Femur (tissue), 1 donor: ENCODE measurements at regions not wholly inside any gene's neighbourhood (a gene's known extent, or its start where the extent isn't known, plus 50 kb on each side); places are given as distances from the start of the nearest gene placed in this dataset.
"Not testable (repeated sequence)": the region's sequence is repeated elsewhere in the genome, so short reads cannot be mapped to it uniquely, and the experiment has no call there.

Source experiments
- DNase-seq: peaks from one replicate; pipeline ENCODE4 v3.0.0-alpha.2; 2017

DNA sequence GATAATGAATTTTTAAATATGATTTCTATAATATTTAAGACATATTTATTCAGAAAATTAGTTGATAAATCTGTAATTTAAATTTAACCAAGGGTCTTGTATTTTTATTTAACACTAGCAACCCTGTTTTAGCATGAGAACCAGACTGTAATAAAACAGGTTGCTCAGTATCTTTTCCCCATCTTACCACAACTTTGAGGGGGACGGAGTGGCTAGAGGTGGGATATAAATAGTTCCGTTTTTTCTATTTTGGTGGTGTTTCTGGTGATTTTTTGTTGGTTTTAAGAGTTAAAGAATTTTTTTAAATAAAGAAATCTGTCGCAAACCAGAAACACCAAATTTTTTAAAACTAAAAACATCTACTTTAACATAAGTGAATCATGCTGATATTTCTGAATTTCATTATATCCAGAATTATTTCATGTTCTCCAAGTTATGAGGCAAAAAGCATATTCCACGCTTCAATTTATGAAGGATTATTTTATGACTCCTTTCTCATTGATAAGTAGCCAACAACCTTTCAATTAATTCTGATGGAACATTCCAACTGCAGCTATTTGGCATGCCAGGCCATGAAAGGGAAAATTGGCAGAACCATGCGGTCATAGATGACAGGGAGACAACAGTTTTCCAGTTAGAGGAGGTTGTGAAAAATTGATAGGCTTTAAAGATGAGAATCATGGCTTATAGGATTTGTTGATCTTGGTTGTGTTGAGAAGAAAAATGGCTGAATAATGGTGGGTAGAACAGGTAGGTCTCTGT, 151.9 kb upstream of the CARMIL1 start:
- no peak for DNase-seq

DNA sequence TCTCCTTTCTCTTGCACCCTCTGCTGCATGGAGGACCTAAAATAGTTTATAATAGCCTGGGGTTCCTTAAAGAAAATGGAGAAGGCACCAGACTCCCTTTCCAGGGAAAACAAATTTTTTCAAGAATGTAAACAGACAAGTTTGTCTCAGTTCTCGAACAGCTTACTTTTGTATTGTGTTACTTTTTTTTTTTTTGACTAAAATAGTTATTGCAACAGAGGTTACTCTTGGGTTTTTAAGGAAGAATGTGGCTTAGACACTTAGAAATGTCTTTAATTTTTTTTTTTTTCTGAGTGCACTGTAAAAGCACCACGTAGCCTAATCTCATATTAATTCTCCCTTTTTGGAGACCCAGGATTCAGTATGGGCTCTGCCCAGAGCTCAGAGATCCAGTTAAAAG, 148.7 kb upstream of the CARMIL1 start:
- DNase-seq = no peak

DNA sequence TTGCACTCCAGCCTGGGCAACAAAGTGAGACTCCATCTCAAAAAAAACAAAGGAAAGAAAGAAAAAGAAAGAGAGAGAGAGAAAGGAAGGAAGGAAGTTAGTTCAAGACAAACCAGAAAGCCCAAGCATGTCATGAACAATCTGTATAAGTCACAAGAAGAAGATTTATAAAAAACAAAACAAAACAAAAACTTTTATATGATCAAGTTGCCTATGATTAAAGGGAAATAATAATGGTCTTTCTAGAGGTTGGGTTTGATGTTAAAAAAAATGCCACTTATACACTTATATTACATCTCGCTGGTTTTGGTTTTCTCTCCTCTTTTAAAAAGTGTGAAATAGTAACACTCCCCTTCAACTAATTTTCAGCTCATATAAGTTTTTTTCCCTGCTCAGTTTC, 146.2 kb upstream of the CARMIL1 start:
- no peak for DNase-seq

DNA sequence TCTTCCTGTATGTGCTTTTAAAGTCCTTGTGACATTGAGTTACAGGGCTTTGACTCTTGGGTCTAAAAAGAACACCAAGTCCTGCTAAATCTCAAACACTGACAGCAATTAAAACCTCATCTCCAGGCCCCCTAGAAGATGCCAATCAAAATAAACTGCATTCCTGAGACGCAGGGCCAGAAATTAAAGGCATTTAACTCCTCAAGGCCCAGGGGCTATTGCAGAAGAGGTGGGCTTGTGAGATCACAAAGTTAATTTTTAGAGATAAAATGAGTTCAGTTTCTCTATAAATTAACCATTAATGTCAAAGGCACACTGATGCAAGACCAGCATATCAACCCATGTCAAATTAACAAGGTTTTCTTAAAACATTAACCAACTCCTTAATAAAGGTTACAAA, 145.6 kb upstream of the CARMIL1 start:
- DNase-seq = no peak

DNA sequence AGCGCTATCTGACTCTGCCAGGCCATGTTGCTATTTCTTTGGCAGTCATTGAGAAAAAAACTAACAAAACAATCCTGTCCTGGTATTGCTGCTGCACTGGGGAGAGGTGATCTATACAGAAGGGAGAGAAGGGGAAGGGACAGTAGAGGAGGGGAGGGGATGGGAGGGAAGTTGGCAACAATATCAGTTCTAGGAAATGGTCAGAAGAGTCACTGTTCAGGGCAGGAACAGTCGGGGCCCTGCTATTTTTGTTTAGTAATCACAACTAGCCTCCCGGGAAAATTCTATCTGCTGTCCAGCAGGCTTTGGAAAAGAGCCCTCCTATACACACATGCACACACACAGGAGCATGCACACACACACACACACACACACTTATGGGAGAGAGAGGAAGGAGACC, 142.3 kb upstream of the CARMIL1 start:
- DNase-seq = no peak

DNA sequence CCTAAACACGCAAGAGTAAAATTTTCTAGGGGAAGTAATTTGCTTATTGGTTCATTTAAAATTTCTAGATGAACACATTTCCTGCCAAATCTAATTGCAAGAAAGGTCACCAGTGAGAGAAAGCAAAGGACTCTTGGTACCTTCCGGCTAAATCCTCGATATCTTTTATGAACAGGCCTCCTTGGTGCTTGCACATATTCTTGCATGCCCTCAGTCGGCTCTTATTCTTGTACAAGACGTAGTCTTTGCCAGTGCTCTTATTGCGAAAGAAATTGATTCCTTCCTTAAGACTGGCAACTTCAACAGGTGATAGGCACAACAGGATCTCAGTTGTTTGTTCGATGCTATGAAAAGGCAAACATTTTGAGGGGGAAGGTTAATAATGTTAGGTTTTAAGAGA, 141.7 kb upstream of the CARMIL1 start:
- no peak for DNase-seq

DNA sequence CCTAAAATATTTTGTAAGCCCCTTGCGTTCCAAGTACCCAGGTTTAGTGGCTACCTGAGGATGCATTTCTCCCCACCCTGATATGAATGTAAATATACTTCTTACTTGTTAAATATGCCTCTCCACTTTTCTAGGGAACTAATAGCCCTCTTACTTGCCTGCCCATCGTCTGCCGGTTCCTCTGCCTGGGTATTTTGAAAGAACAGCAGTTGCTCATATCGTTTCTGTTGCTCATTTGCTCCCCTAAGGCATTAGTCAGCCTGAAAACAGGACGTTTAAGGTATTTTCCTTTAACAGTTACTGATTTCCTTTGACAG, 141.3 kb upstream of the CARMIL1 start:
- no peak for DNase-seq

DNA sequence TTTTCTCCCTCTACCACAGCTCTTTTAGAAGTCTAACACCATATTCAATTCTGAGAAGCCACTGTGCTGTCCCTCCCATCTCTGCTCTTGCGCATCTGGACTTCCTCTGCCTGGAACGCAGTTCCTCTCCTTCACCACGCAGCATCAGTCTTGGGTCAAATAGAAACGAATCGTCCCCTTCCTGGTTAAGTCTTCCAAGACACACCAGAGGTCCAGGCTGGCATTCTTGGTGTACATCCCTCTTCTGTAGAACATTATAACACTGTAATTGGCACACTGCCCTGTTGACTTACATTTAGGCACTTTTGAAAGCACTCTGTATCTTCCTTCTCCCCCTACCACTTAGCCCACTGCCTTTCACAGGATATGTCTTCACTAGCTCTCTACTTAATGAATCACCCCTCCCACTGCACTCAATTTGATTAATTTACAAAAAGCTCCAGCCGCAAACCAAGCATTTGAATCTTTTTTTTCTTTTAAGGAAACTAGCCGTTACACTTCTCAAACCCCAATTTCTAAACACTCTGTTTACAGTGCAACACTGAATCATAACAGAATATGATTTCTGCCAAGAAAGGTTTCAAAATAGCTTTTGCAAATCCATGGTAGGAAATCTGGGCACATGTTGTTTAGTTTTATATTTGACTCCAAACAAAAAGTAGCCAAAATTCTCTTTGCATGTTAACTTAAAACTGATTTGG, 140.8 kb upstream of the CARMIL1 start:
- peak; percentile 68 for DNase-seq

DNA sequence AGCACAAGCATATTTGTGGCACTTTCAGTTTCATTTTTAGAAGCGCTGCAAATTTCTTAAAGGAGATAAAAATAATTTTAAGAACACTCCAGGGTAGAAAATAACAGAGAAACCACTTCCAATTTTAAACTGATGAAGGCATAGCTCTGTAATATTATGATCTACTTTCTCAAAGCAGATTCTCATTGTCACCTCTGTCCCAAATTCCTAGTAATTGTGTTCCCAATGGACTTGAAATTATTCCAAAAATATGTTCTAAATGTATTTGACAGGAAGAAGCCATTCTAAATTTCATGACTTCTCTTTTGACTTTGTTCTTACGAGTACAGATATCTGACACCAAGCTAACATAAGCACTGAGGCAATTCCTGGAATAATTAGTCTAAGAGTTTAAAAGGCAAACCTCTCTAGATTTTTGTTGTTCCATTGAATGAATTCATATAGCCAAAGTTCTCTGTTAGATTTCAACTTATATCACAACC, 140.2 kb upstream of the CARMIL1 start:
- no peak for DNase-seq

DNA sequence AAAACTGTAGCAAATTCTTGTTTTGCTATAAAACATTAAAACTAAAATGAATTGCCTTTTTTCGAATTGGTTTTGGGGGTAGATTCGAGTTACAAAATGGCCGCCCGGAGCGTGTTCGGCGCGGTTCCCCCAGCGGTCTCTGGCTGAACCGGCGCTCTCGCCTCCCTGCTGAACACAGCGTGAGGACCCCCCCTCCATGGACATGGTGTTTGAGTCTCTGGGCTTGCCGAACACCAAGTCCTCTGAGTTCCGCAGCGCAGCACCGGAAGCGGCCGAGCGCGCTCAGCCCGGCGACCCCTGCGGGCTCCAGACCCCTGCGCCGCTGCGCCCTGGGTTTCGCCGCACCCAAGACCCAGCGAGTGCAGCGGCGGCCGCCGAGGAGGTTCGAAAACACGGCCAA, 139.6 kb upstream of the CARMIL1 start:
- not testable (repeated sequence) for DNase-seq

DNA sequence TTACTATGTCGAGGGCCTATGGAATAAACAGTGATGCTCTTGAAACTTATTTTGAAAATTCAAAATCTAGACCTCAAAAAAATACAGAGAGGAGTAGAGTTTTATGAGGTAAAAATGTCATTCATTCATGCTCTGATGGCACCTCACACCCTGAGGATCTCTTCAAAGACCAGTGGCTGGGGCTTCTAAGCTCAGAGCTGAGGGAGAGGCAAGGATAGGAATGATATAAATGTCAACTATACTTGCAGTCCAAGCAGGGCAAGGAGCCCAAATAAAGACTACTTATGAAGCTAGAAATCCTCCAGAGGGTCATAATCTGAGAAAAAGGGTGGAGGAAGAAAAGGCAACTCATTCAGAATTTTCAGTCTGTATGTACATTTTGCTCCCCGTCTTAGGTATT, 136.7 kb upstream of the CARMIL1 start:
- DNase-seq = no peak

DNA sequence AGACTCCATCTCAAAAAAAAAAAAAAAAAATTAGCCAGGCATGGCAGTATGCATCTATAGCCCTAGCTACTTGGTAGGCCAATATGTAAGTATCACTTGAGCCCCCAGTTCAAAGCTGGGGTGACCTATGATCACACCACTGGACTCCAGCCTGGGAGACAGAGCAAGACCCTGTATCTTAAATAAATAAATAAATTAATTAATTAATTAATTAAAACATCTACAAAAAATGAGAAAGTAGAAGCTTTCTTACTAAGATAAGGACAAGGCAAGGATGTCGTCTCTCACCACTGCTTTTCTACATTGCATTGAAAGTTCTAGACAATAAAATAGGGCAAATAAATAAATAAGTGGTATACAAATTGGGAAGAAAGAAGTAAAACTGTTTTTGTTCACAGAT, 134.3 kb upstream of the CARMIL1 start:
- no peak for DNase-seq

DNA sequence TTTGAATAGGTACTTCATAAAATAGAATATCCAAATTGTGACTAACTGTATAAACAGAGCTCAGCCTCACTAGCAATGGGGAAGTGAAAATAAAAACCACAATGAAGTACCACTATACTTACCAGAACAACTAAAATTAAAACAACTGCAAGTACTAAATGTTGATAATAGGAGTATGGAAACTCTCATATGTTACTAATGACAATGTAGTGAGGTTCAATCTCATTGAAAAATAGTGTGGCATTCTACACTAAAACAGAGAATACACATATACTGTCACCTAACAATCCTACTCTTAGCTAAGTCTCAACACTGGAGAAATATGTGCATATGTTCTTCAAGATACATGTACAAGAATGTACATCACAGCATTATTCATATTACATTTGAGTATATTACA, 132.0 kb upstream of the CARMIL1 start:
- DNase-seq = no peak

DNA sequence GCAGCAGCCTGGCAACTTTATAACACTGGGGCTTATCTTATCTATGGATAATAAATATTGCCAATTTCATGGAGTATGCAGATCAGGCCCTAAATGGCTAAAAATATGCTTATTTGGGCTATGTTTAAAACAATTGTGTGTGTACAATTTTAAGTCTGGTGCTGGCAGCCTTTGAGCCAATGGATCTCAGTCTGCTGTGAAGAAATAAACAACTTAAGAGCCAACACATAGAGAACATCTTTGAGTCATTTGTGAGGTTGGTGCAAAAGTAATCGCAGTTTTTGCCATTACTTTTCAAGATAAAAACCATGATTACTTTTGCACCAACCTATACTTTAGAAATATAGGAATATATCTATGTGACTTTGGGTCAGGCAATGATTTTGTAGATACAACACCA, 129.1 kb upstream of the CARMIL1 start:
- DNase-seq = no peak

DNA sequence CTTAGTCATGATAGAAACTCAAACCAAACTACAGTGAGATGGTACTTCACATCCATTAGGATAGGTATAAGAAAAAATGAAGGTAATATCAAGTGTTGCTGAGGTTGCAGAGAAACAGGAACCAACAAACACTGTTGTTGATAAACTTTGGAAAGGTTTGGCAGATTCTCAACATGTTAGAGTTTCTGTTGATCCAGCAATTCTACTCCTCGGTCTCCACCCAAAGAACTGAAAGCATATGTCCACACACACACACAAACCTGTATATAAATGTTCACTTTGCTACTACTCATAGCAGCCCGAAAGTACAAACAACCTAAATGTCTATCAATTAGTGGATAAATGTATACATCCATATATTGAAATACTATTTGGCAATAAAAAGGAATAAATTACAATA, 128.3 kb upstream of the CARMIL1 start:
- DNase-seq = no peak

DNA sequence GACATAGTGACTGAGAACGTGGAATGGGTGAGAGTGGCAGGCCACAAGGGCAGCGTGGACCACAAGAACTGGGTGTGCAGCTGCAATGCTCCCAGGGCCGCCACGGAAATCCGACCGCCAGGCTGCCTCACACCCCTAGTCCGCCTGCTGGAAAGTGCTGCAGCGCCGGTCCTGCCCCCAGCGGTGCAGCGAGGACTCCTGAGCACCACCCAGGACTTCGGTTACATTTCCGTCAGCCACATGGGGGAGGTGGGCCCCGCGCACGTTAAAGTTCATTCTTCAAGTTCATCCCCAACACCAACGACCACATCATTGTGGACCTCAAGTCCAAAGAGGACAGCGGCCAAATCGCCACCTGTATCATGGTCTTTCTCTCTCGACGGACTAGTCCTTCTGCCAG, 126.1 kb upstream of the CARMIL1 start:
- no peak for DNase-seq

DNA sequence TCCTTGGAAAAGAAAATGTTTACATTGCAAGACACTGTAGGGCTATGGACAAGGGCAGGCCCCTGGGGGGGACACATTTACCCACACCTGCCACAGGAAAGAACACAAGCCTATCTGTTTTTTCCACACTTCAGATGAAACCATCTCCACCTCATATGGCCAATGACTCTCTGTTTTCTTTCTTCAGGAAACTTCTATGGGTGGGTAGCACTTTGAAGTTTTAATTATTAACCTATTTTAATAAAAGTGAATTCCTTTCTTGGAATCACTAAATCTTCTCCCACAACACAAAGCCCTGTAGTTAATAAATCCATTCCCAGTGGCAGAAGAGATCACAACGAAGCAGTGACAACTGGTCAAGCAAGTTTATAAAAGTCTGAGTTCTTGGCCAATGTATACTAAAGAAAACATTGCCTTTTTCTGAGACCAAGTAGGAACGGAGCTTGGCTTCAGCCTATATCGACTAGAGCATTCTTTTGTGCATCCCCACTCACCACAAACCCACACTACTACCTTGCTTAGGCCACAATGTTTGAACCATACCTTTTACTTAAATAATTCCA, 125.1 kb upstream of the CARMIL1 start:
- DNase-seq = no peak

DNA sequence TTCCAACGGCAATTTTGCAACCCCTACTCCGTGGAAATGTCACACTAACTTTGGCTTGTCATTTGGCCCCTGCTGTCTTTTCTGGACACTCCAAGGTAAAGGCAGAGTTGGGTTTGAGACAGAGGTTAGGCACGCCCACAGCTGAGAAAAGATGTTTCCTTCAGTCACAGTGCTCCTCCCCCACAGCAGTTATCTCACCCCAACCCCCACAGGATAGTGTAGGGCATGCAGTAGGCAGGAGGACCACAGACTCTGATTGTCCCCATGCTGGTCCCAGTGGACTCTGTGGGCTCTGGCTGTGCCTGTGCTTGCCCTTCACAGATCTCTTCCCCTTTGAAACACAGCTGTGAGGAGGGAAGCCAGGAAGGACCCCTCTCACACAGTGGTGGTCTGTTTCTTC, 124.0 kb upstream of the CARMIL1 start:
- no peak for DNase-seq

DNA sequence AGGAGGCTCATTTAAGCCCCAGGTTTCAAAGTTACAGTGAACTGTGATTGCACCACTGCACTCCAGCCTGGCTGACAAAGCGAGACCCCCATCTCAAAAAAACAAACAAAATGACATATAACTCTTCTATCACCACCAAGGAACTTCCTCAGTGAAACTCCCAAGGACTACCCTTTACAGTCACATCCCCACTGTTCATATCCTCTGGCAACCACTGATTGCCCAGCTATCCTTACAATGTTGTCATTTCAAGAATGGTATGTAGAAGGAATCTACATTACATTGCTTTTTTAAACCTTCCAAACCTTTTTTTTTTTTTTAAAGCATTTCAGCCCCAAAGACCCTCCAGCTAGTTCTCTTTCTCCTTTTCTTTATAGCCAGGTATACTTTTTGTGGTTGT, 123.1 kb upstream of the CARMIL1 start:
- no peak for DNase-seq

DNA sequence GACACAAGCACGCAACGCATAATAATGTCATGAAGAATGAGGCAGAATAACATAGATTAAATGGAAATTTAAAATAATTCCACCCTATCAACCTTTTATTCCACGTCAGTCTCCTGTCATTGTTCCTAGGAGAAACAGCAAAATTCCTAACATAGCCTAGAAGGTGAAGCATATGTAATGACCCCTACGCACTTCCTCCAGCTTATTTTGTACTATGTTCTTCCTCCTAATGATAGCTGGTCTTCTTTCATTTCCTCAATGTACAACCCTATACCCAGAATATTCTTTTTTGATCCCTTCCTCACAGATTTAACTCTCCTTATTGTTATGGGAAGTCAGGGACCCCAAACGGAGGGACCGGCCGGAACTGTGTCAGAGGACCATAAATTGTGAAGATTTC, 122.0 kb upstream of the CARMIL1 start:
- DNase-seq = no peak

DNA sequence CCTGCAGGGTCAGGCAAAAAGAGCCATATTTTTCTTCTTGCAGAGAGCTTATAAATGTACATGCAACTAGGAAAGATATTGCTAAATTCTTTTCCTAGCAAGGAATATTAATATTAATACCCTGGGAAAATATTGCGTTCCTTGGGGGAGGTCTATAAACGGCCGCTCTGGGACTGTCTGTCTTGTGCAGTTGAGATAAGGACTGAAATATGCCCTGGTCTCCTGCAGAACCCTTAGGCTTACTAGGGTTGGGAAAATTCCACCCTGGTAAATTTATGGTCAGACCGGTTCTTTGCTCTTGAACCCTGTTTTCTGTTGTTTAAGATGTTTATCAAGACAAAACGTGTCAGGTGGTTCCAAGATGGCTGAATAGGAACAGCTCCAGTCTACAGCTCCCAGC, 121.3 kb upstream of the CARMIL1 start:
- no peak for DNase-seq

DNA sequence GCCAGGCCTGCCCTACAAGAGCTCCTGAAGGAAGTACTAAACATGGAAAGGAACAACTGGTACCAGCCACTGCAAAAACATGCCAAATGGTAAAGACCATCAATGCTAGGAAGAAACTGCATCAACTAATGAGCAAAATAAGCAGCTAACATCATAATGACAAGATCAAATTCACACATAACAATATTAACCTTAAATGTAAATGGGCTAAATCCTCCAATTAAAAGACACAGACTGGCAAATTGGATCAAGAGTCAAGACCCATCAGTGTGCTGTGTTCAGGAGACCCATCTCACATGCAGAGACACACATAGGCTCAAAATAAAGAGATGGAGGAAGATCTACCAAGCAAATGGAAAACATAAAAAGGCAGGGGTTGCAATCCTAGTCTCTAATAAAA, 119.0 kb upstream of the CARMIL1 start:
- DNase-seq = not testable (repeated sequence)

DNA sequence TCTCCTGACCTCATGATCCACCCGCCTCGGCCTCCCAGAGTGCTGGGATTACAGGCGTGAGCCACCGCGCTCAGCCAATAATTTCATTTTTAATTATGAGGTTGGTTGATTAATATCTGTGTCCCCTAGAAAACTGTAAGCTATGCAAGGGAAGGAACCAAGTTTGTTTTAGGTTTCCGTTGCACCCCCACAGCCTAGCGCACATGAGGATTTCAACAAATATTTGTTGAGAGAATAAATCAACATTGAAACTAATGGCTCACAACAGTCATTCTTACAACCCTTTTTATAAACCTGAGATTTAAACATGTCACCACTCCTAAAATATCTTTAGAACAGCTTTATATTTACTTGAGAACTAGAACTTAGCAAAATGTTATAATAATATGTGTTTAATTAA, 114.0 kb upstream of the CARMIL1 start:
- DNase-seq = no peak

DNA sequence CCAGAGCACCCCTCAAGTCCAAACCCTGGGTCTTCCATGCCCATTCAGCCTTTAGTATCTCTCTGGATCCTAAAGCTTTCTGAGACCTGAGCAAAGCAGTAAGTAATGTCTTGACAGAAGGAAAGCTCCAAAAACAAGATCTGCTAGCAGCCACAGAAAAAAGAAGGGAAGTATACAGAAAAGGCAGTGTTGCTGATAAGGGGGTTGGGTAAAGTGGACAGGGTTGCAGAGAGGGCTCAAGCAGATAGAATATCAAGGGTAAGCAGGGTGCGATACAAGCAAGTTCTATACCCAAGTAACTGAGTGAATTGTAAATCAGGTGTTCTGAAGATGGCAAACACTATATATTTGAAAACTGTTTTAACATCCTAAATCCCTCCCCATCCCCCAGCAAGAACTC, 113.4 kb upstream of the CARMIL1 start:
- no peak for DNase-seq
